GM12878 (cell line): ENCODE measurements at regions not wholly inside any gene's neighbourhood (a gene's known extent, or its start where the extent isn't known, plus 50 kb on each side); places are given as distances from the start of the nearest gene placed in this dataset.

Source experiments
- CHD2 ChIP-seq: IDR thresholded peaks from 2 replicates; pipeline ENCODE4 v1.6.1; 2011; ENCODE audit warnings: low read depth, low read length, improper control_type of control experiment, borderline replicate concordance
- DPF2 ChIP-seq: fragments of 450-650 bp; IDR thresholded peaks from 2 replicates; pipeline ENCODE4 v1.6.1; 2017; ENCODE audit warnings: mild to moderate bottlenecking
- GABPA ChIP-seq: IDR thresholded peaks from 2 replicates; pipeline ENCODE4 v1.6.1; 2014; ENCODE audit warnings: antibody characterized with exemption, low read depth, mild to moderate bottlenecking, inconsistent platforms
- SMC3 ChIP-seq: IDR thresholded peaks from 2 replicates; pipeline ENCODE4 v1.6.1; 2011; ENCODE audit warnings: low read length, improper control_type of control experiment, borderline replicate concordance
- TF ChIP-seq, protein P1 (sequence below), 3 experiments: IDR thresholded peaks in 2 of 3; conservative IDR thresholded peaks in 1 of 3; 2 replicates each; pipeline ENCODE4 v1.5.1; 2011; ENCODE audit warnings: low read depth in 3 of 3, low read length in 3 of 3, mild to moderate bottlenecking in 3 of 3, control low read depth in 2 of 3, moderate library complexity in 2 of 3, inconsistent platforms in 1 of 3, mixed read lengths in 1 of 3; ENCODE audit not compliant: control insufficient read depth in 2 of 3, insufficient read depth in 1 of 3; ENCODE audit errors: extremely low read depth in 1 of 3

DNA sequence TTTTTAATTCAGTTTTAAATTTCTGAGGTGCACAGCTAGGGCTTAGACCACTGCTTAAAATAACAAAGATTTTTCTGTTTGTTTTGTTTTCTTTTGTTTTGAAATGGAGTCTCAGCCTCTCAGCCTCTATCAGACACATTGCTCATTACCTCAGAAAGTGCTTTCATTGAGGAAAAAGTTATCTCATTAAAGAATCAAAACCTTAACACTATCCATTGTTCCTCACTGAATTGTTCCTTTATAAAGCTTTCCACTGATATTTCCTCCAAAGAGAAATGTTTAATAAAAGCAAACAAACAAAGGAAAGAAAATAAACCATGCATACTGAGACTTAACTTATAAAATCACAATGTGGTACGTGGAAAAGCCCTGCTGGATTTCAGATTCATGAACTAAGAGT, 63.8 kb downstream of the SIPA1L2 start:
- TF ChIP-seq, protein P1, sequence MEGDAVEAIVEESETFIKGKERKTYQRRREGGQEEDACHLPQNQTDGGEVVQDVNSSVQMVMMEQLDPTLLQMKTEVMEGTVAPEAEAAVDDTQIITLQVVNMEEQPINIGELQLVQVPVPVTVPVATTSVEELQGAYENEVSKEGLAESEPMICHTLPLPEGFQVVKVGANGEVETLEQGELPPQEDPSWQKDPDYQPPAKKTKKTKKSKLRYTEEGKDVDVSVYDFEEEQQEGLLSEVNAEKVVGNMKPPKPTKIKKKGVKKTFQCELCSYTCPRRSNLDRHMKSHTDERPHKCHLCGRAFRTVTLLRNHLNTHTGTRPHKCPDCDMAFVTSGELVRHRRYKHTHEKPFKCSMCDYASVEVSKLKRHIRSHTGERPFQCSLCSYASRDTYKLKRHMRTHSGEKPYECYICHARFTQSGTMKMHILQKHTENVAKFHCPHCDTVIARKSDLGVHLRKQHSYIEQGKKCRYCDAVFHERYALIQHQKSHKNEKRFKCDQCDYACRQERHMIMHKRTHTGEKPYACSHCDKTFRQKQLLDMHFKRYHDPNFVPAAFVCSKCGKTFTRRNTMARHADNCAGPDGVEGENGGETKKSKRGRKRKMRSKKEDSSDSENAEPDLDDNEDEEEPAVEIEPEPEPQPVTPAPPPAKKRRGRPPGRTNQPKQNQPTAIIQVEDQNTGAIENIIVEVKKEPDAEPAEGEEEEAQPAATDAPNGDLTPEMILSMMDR (IDR thresholded peaks at IDR 0.05 in 2 of 3, conservative IDR thresholded peaks at IDR 0.05 in 1 of 3; ENCODE audit: control insufficient read depth in 2 of 3, extremely low read depth in 1 of 3, insufficient read depth in 1 of 3, low read depth in 3 of 3, low read length in 3 of 3): no peak
- TF ChIP-seq GABPA (no peak), CHD2 (no peak), DPF2 (no peak), SMC3 (no peak)
